ENCODE measurements at regions not wholly inside any gene's neighbourhood (a gene's known extent, or its start where the extent isn't known, plus 50 kb on each side); places are given as distances from the start of the nearest gene placed in this dataset.

DNA sequence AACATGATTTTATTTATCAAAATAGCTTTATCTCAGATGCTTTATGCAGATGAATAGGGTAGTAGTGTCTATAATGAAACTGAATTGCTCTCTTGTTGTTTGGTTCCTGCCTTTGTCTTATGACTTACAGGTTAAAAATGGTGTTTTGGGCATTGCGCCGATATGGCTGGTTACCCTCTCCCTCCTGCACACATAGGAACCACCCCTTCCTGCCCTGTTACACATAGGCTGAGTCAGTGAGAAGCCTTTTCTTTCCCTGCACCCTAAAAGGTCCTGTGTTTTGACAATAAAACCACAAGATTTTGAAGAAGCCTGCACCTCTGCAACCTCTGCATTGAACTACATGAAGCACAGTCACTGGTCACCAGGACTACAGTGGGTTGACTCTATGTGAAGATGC lies 655.8 kb upstream of the ANKRD30A start:
- Histone ChIP-seq H3K4me1 (ENCODE audit: control insufficient read depth in 1 of 2, insufficient read depth in 2 of 2, low read length in 2 of 2) (no peaks in the 10 kb centered on the region), H3K27me3 (ENCODE audit: insufficient read depth, low read length) (no peaks in the 10 kb centered on the region), H4K20me1 (ENCODE audit: insufficient read depth) (no peaks in the 10 kb centered on the region; the same call in 1 of the 2 replicates), H3K9me2 (ENCODE audit: insufficient read depth) (no peaks in the 10 kb centered on the region), H2AFZ (ENCODE audit: low read depth, low read length, poor library complexity, severe bottlenecking) (no peak overlapping the region), H3K79me2 (ENCODE audit: insufficient read depth, low read length) (no peaks in the 10 kb centered on the region), H3K27ac (ENCODE audit: low read depth, low read length) (no peak overlapping the region), H3K36me3 (ENCODE audit: control insufficient read depth in 1 of 2, insufficient read depth in 2 of 2, low read length in 2 of 2) (no peaks in the 10 kb centered on the region), H3K9me3 (ENCODE audit: control insufficient read depth in 1 of 2, insufficient read depth in 1 of 2, low read depth in 1 of 2, low read length in 2 of 2) (peaks cover 0 to 17% of the 10 kb centered on the region in 2 experiments; a peak in 2 of 4 replicates), H3K4me3 (replicated peaks in 1 of 2; ENCODE audit: low read depth in 1 of 2, low read length in 2 of 2) (no peak overlapping the region), H3K4me2 (ENCODE audit: low read length) (no peak overlapping the region), H3K9ac (ENCODE audit: low read length) (no peak overlapping the region)
- no peak for DNase-seq (ENCODE audit: low read depth, low spot score)
- intact Hi-C loops (cut with micrococcal nuclease), result no loop called here
- BruUV-seq (replicated peaks), result no TSS peak
- no peak for TF ChIP-seq RAD21 (IDR thresholded peaks at IDR 0.05; ENCODE audit: low read depth)
- TF ChIP-seq CBX3 (IDR thresholded peaks at IDR 0.05; ENCODE audit: low read depth), result no peak
- no peak for TF ChIP-seq YY1 (IDR thresholded peaks at IDR 0.05; ENCODE audit: extremely low read depth, insufficient replicate concordance, low read depth, low read length)
- TF ChIP-seq POLR2A (IDR thresholded peaks at IDR 0.05; ENCODE audit: borderline replicate concordance, extremely low read depth, insufficient read depth, insufficient read length), result no peak
- no peak for TF ChIP-seq ATF3 (IDR thresholded peaks at IDR 0.05)
- no peak for TF ChIP-seq SRF (IDR thresholded peaks at IDR 0.05; ENCODE audit: low read depth)
- TF ChIP-seq SIN3A (IDR thresholded peaks at IDR 0.05; ENCODE audit: low read depth), result no peak
- no peak for TF ChIP-seq EZH2 (IDR thresholded peaks at IDR 0.05)
- TF ChIP-seq ELF1 (IDR thresholded peaks at IDR 0.05; ENCODE audit: borderline replicate concordance, low read depth), result no peak
- no peak for TF ChIP-seq ZFX (IDR thresholded peaks at IDR 0.05)
- no peak for TF ChIP-seq EZH2phosphoT487 (IDR thresholded peaks at IDR 0.05; ENCODE audit: borderline replicate concordance)
- TF ChIP-seq, protein P1, sequence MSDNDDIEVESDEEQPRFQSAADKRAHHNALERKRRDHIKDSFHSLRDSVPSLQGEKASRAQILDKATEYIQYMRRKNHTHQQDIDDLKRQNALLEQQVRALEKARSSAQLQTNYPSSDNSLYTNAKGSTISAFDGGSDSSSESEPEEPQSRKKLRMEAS (IDR thresholded peaks at IDR 0.05), result no peak
- TF ChIP-seq EGR1 (IDR thresholded peaks at IDR 0.05; ENCODE audit: low read depth), result no peak
- TF ChIP-seq, protein P2, sequence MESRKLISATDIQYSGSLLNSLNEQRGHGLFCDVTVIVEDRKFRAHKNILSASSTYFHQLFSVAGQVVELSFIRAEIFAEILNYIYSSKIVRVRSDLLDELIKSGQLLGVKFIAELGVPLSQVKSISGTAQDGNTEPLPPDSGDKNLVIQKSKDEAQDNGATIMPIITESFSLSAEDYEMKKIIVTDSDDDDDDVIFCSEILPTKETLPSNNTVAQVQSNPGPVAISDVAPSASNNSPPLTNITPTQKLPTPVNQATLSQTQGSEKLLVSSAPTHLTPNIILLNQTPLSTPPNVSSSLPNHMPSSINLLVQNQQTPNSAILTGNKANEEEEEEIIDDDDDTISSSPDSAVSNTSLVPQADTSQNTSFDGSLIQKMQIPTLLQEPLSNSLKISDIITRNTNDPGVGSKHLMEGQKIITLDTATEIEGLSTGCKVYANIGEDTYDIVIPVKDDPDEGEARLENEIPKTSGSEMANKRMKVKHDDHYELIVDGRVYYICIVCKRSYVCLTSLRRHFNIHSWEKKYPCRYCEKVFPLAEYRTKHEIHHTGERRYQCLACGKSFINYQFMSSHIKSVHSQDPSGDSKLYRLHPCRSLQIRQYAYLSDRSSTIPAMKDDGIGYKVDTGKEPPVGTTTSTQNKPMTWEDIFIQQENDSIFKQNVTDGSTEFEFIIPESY (IDR thresholded peaks at IDR 0.05; ENCODE audit: extremely low read depth, insufficient replicate concordance, low read length), result no peak
- no peak for TF ChIP-seq POLR2AphosphoS5 (IDR thresholded peaks at IDR 0.05; ENCODE audit: low read depth, low read length)
- TF ChIP-seq CEBPB (IDR thresholded peaks at IDR 0.05; ENCODE audit: low read depth), result no peak
- ChIA-PET POLR2A (no interaction called here), RAD21 (ENCODE audit: low non-redundant PET in 1 of 2, low total read pairs in 2 of 2, uncharacterized antibody in 2 of 2, unreplicated experiment in 2 of 2) (no interaction called here), CTCF (no interaction called here)
- no peak for ATAC-seq
